GM23338 (cell line): ENCODE measurements at regions not wholly inside any gene's neighbourhood (a gene's known extent, or its start where the extent isn't known, plus 50 kb on each side); places are given as distances from the start of the nearest gene placed in this dataset.

Source experiments
- ATAC-seq: fragments of 200-7000 bp; cut with Tn5 transposase; 3 replicates; pipeline ENCODE4 v1.9.1; 2020
- DNase-seq: peaks from one replicate; pipeline ENCODE4 v3.0.0-alpha.2; 2015; ENCODE audit warnings: low spot score
- H2AFZ ChIP-seq: fragments of 200-600 bp; sonication (generic); 2 replicates; pipeline ENCODE4 v1.8.0; 2016; ENCODE audit warnings: antibody characterized with exemption, mild to moderate bottlenecking, moderate library complexity
- H3F3A ChIP-seq: fragments of 200-600 bp; sonication (generic); replicated peaks from 2 replicates; pipeline ENCODE4 v1.8.0; 2017; ENCODE audit warnings: antibody characterized with exemption, mixed run types, low read depth
- H3K27ac ChIP-seq: fragments of 200-600 bp; sonication (generic); 2 replicates; pipeline ENCODE4 v1.6.1; 2016; ENCODE audit warnings: low read depth
- H3K27me3 ChIP-seq: fragments of 200-600 bp; sonication (generic); 2 replicates; pipeline ENCODE4 v1.8.0; 2016; ENCODE audit warnings: mild to moderate bottlenecking, mixed run types, moderate library complexity; ENCODE audit not compliant: insufficient read depth
- H3K36me3 ChIP-seq: fragments of 200-600 bp; sonication (generic); 2 replicates; pipeline ENCODE4 v1.8.0; 2016; ENCODE audit warnings: mild to moderate bottlenecking; ENCODE audit not compliant: insufficient read depth
- H3K4me1 ChIP-seq: fragments of 200-600 bp; sonication (generic); 2 replicates; pipeline ENCODE4 v1.8.0; 2016; ENCODE audit warnings: mild to moderate bottlenecking, moderate library complexity; ENCODE audit not compliant: insufficient read depth
- H3K4me2 ChIP-seq: fragments of 200-600 bp; sonication (generic); 2 replicates; pipeline ENCODE4 v1.7.1; 2017; ENCODE audit warnings: mixed run types
- H3K4me3 ChIP-seq: fragments of 200-600 bp; sonication (generic); 2 replicates; pipeline ENCODE4 v1.6.1; 2016; ENCODE audit warnings: mixed run types
- H3K79me2 ChIP-seq: fragments of 200-600 bp; sonication (generic); replicated peaks from 2 replicates; pipeline ENCODE4 v1.8.0; 2017; ENCODE audit warnings: mild to moderate bottlenecking; ENCODE audit not compliant: insufficient read depth
- H3K9me2 ChIP-seq: fragments of 200-600 bp; sonication (generic); 2 replicates; pipeline ENCODE4 v1.8.0; 2017; ENCODE audit not compliant: insufficient read depth
- H4K20me1 ChIP-seq: fragments of 200-600 bp; sonication (generic); replicated peaks from 2 replicates; pipeline ENCODE4 v1.8.0; 2017; ENCODE audit warnings: mild to moderate bottlenecking; ENCODE audit not compliant: insufficient read depth
- H3K27ac Mint-ChIP-seq: 2 replicates; pipeline ENCODE4 v1.8.0; 2020; ENCODE audit warnings: inconsistent platforms, mild to moderate bottlenecking, moderate library complexity, mixed read lengths
- H3K27me3 Mint-ChIP-seq: 3 replicates; pipeline ENCODE4 v1.8.0; 2022; ENCODE audit warnings: low read depth, mild to moderate bottlenecking, moderate library complexity, mixed read lengths, inconsistent platforms; ENCODE audit not compliant: insufficient read depth, poor library complexity
- H3K36me3 Mint-ChIP-seq: 3 replicates; pipeline ENCODE4 v1.8.0; 2021; ENCODE audit warnings: low read depth, mild to moderate bottlenecking, inconsistent platforms, moderate library complexity, mixed read lengths
- H3K4me1 Mint-ChIP-seq: 3 replicates; pipeline ENCODE4 v1.8.0; 2020; ENCODE audit warnings: mild to moderate bottlenecking, inconsistent platforms, mixed read lengths
- H3K4me3 Mint-ChIP-seq: 3 replicates; pipeline ENCODE4 v1.8.0; 2021; ENCODE audit warnings: moderate library complexity, mild to moderate bottlenecking, inconsistent platforms, mixed read lengths
- H3K9me3 Mint-ChIP-seq: 3 replicates; pipeline ENCODE4 v1.8.0; 2020; ENCODE audit warnings: moderate library complexity, mild to moderate bottlenecking, inconsistent platforms, mixed read lengths
- CREB1 ChIP-seq: fragments of 250-450 bp; sonication (Bioruptor Pico); IDR thresholded peaks from 2 replicates; pipeline ENCODE4 v1.5.0; 2020; ENCODE audit warnings: low read depth, mild to moderate bottlenecking, moderate library complexity
- EZH2 ChIP-seq: fragments of 200-600 bp; sonication (generic); IDR thresholded peaks from one replicate; pipeline ENCODE4 v1.8.0; 2017; ENCODE audit warnings: antibody characterized with exemption, mild to moderate bottlenecking, low read depth; ENCODE audit not compliant: unreplicated experiment
- EZH2phosphoT487 ChIP-seq: fragments of 200-600 bp; sonication (generic); IDR thresholded peaks from one replicate; pipeline ENCODE4 v1.8.1; 2018; ENCODE audit warnings: antibody characterized with exemption; ENCODE audit not compliant: unreplicated experiment
- JUNB ChIP-seq: IDR thresholded peaks from one replicate; pipeline ENCODE4 v1.6.1; 2016; ENCODE audit warnings: antibody characterized with exemption; ENCODE audit not compliant: unreplicated experiment
- NANOG ChIP-seq: IDR thresholded peaks from 2 replicates; pipeline ENCODE4 v1.6.1; 2016; ENCODE audit warnings: antibody characterized with exemption, borderline replicate concordance
- POLR2AphosphoS5 ChIP-seq: IDR thresholded peaks from 2 replicates; pipeline ENCODE4 v1.6.1; 2016; ENCODE audit warnings: antibody characterized with exemption, low read depth
- STAT1 ChIP-seq: IDR thresholded peaks from one replicate; pipeline ENCODE4 v1.6.1; 2016; ENCODE audit warnings: antibody characterized with exemption; ENCODE audit not compliant: unreplicated experiment
- ZNF114 ChIP-seq: fragments of 250-450 bp; sonication (Bioruptor Pico); IDR thresholded peaks from 2 replicates; pipeline ENCODE4 v1.5.0; 2020; ENCODE audit warnings: mild to moderate bottlenecking, moderate library complexity
- ZNF331 ChIP-seq: fragments of 250-450 bp; sonication (Bioruptor Pico); IDR thresholded peaks from 2 replicates; pipeline ENCODE4 v1.5.0; 2020; ENCODE audit warnings: low read depth, mild to moderate bottlenecking, moderate library complexity
- TF ChIP-seq, protein P1 (sequence below): IDR thresholded peaks from one replicate; pipeline ENCODE4 v1.6.1; 2018; ENCODE audit warnings: antibody characterized with exemption; ENCODE audit not compliant: unreplicated experiment
- TF ChIP-seq, protein P2 (sequence below), 2 experiments: fragments of 200-600 bp in 1 of 2; sonication (generic) in 1 of 2; conservative IDR thresholded peaks; 2 replicates each; pipeline versions ENCODE4 v1.5.1 to v1.6.1; 2016 to 2017; ENCODE audit warnings: antibody characterized with exemption in 2 of 2, low read depth in 2 of 2, mild to moderate bottlenecking in 2 of 2, moderate library complexity in 1 of 2
- TF ChIP-seq, protein P3 (sequence below): fragments of 250-450 bp; sonication (Bioruptor Pico); IDR thresholded peaks from 2 replicates; pipeline ENCODE4 v1.5.0; 2020; ENCODE audit warnings: mild to moderate bottlenecking, moderate library complexity
- TF ChIP-seq, protein P4 (sequence below): IDR thresholded peaks from 2 replicates; pipeline ENCODE4 v1.6.1; 2016; ENCODE audit warnings: antibody characterized with exemption

DNA sequence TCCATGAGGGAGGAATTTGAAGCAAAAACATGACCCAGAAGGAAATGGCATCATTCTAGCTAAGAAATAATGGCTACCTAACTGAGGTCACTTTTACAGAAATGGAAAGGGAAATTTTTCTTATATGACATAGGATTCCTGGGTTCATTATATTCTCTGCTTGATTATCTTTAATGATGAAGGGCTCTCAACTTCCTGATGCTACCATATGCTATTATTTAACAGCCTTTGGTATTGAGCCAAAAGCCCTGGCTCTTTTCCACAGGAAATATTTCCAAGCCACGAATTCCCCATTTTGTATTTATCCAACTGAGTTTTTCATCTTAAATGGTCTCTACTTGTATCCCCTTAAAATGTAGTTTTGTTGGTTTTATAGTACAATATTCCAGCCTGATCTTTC, 63.2 kb upstream of the NPAS2 start:
- Histone ChIP-seq H3K4me1 (no peaks in the 10 kb centered on the region), H3K4me2 (no peak overlapping the region), H3F3A (no peaks in the 10 kb centered on the region), H3K9me2 (peaks cover 7% of the 10 kb centered on the region; the same call in 1 of the 2 replicates), H3K27ac (no peak overlapping the region), H3K27me3 (no peaks in the 10 kb centered on the region), H3K4me3 (no peak overlapping the region), H4K20me1 (no peaks in the 10 kb centered on the region), H2AFZ (no peak overlapping the region), H3K79me2 (no peaks in the 10 kb centered on the region), H3K36me3 (no peaks in the 10 kb centered on the region)
- ATAC-seq (no peak), DNase-seq (no peak)
- Mint-ChIP-seq H3K9me3 (no peaks in the 10 kb centered on the region), H3K27ac (no peak overlapping the region), H3K36me3 (no peaks in the 10 kb centered on the region), H3K4me1 (no peaks in the 10 kb centered on the region; the same call in 2 of the 3 replicates), H3K4me3 (no peak overlapping the region), H3K27me3 (no peaks in the 10 kb centered on the region)
- TF ChIP-seq POLR2AphosphoS5 (no peak), ZNF331 (CRISPR knock-in tag) (no peak), JUNB (no peak), NANOG (no peak), CREB1 (CRISPR knock-in tag) (no peak), EZH2 (no peak), STAT1 (no peak), EZH2phosphoT487 (no peak), ZNF114 (CRISPR knock-in tag) (no peak)
- TF ChIP-seq, protein P1, sequence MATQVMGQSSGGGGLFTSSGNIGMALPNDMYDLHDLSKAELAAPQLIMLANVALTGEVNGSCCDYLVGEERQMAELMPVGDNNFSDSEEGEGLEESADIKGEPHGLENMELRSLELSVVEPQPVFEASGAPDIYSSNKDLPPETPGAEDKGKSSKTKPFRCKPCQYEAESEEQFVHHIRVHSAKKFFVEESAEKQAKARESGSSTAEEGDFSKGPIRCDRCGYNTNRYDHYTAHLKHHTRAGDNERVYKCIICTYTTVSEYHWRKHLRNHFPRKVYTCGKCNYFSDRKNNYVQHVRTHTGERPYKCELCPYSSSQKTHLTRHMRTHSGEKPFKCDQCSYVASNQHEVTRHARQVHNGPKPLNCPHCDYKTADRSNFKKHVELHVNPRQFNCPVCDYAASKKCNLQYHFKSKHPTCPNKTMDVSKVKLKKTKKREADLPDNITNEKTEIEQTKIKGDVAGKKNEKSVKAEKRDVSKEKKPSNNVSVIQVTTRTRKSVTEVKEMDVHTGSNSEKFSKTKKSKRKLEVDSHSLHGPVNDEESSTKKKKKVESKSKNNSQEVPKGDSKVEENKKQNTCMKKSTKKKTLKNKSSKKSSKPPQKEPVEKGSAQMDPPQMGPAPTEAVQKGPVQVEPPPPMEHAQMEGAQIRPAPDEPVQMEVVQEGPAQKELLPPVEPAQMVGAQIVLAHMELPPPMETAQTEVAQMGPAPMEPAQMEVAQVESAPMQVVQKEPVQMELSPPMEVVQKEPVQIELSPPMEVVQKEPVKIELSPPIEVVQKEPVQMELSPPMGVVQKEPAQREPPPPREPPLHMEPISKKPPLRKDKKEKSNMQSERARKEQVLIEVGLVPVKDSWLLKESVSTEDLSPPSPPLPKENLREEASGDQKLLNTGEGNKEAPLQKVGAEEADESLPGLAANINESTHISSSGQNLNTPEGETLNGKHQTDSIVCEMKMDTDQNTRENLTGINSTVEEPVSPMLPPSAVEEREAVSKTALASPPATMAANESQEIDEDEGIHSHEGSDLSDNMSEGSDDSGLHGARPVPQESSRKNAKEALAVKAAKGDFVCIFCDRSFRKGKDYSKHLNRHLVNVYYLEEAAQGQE = no peak
- TF ChIP-seq, protein P2, sequence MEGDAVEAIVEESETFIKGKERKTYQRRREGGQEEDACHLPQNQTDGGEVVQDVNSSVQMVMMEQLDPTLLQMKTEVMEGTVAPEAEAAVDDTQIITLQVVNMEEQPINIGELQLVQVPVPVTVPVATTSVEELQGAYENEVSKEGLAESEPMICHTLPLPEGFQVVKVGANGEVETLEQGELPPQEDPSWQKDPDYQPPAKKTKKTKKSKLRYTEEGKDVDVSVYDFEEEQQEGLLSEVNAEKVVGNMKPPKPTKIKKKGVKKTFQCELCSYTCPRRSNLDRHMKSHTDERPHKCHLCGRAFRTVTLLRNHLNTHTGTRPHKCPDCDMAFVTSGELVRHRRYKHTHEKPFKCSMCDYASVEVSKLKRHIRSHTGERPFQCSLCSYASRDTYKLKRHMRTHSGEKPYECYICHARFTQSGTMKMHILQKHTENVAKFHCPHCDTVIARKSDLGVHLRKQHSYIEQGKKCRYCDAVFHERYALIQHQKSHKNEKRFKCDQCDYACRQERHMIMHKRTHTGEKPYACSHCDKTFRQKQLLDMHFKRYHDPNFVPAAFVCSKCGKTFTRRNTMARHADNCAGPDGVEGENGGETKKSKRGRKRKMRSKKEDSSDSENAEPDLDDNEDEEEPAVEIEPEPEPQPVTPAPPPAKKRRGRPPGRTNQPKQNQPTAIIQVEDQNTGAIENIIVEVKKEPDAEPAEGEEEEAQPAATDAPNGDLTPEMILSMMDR (conservative IDR thresholded peaks at IDR 0.05; ENCODE audit: low read depth in 2 of 2) = no peak
- TF ChIP-seq, protein P3, sequence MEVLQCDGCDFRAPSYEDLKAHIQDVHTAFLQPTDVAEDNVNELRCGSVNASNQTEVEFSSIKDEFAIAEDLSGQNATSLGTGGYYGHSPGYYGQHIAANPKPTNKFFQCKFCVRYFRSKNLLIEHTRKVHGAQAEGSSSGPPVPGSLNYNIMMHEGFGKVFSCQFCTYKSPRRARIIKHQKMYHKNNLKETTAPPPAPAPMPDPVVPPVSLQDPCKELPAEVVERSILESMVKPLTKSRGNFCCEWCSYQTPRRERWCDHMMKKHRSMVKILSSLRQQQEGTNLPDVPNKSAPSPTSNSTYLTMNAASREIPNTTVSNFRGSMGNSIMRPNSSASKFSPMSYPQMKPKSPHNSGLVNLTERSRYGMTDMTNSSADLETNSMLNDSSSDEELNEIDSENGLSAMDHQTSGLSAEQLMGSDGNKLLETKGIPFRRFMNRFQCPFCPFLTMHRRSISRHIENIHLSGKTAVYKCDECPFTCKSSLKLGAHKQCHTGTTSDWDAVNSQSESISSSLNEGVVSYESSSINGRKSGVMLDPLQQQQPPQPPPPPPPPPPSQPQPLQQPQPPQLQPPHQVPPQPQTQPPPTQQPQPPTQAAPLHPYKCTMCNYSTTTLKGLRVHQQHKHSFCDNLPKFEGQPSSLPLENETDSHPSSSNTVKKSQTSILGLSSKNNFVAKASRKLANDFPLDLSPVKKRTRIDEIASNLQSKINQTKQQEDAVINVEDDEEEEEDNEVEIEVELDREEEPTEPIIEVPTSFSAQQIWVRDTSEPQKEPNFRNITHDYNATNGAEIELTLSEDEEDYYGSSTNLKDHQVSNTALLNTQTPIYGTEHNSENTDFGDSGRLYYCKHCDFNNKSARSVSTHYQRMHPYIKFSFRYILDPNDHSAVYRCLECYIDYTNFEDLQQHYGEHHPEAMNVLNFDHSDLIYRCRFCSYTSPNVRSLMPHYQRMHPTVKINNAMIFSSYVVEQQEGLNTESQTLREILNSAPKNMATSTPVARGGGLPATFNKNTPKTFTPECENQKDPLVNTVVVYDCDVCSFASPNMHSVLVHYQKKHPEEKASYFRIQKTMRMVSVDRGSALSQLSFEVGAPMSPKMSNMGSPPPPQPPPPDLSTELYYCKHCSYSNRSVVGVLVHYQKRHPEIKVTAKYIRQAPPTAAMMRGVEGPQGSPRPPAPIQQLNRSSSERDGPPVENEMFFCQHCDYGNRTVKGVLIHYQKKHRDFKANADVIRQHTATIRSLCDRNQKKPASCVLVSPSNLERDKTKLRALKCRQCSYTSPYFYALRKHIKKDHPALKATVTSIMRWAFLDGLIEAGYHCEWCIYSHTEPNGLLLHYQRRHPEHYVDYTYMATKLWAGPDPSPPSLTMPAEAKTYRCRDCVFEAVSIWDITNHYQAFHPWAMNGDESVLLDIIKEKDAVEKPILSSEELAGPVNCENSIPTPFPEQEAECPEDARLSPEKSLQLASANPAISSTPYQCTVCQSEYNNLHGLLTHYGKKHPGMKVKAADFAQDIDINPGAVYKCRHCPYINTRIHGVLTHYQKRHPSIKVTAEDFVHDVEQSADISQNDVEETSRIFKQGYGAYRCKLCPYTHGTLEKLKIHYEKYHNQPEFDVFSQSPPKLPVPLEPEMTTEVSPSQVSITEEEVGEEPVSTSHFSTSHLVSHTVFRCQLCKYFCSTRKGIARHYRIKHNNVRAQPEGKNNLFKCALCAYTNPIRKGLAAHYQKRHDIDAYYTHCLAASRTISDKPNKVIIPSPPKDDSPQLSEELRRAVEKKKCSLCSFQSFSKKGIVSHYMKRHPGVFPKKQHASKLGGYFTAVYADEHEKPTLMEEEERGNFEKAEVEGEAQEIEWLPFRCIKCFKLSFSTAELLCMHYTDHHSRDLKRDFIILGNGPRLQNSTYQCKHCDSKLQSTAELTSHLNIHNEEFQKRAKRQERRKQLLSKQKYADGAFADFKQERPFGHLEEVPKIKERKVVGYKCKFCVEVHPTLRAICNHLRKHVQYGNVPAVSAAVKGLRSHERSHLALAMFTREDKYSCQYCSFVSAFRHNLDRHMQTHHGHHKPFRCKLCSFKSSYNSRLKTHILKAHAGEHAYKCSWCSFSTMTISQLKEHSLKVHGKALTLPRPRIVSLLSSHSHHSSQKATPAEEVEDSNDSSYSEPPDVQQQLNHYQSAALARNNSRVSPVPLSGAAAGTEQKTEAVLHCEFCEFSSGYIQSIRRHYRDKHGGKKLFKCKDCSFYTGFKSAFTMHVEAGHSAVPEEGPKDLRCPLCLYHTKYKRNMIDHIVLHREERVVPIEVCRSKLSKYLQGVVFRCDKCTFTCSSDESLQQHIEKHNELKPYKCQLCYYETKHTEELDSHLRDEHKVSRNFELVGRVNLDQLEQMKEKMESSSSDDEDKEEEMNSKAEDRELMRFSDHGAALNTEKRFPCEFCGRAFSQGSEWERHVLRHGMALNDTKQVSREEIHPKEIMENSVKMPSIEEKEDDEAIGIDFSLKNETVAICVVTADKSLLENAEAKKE = no peak
- TF ChIP-seq, protein P4, sequence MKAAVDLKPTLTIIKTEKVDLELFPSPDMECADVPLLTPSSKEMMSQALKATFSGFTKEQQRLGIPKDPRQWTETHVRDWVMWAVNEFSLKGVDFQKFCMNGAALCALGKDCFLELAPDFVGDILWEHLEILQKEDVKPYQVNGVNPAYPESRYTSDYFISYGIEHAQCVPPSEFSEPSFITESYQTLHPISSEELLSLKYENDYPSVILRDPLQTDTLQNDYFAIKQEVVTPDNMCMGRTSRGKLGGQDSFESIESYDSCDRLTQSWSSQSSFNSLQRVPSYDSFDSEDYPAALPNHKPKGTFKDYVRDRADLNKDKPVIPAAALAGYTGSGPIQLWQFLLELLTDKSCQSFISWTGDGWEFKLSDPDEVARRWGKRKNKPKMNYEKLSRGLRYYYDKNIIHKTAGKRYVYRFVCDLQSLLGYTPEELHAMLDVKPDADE = no peak
